Activated naive CD8-positive, alpha-beta T cell (primary cell): ENCODE measurements at regions not wholly inside any gene's neighbourhood (a gene's known extent, or its start where the extent isn't known, plus 50 kb on each side); places are given as distances from the start of the nearest gene placed in this dataset.
"Not testable (repeated sequence)": the region's sequence is repeated elsewhere in the genome, so short reads cannot be mapped to it uniquely, and the experiment has no call there.

Experiments used
- H3K27ac Mint-ChIP-seq: one replicate; pipeline ENCODE4 v1.8.0; 2021; ENCODE audit warnings: mixed read lengths
- H3K27me3 Mint-ChIP-seq: one replicate; pipeline ENCODE4 v1.8.0; 2021; ENCODE audit warnings: mixed read lengths
- H3K36me3 Mint-ChIP-seq: one replicate; pipeline ENCODE4 v1.8.0; 2021; ENCODE audit warnings: mixed read lengths
- H3K4me1 Mint-ChIP-seq: one replicate; pipeline ENCODE4 v1.8.0; 2021; ENCODE audit warnings: low read depth, mixed read lengths
- H3K4me3 Mint-ChIP-seq: one replicate; pipeline ENCODE4 v1.8.0; 2021; ENCODE audit warnings: mild to moderate bottlenecking, mixed read lengths
- H3K9me3 Mint-ChIP-seq: one replicate; pipeline ENCODE4 v1.8.0; 2021; ENCODE audit warnings: low read depth, mixed read lengths

DNA sequence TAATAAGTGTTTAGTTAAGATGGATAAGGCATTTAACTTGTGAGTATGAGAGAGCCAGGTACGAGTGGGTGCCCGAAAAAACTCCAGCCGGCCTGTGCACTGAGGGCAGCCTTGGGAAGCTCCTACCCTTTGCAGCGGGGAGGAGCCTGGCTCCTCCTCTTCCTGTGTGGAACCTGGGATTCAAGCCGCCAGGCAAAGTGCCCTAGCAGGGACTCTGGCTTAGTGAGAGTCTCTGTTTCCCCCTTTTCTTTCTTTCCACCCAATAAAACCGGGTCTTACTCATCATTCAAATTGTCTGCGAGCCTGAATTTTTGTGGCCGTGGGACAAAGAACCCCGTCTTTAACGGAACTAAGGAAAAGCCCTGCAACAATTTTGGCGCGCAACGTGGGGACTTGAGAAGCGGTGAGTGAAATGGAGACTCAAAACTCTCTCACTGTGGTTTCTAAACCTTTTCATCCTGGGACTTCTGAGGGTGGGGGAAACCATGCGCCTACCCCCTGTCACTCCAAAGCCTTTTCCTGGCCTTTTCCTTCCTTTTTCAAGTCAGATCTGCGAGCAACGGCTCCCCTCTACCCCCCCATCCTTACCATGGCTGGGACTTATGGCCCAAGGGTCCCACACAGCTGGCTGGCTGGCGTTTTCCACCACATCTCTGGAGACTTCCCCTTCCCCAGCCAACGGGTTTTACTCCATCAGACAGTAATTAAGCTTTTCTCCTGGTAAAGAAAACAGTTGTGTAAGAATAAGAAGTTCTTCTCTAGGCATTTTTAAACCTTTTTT is 535.7 kb upstream of the ACO1 start:
- Mint-ChIP-seq H3K27ac (no peak overlapping the region), H3K36me3 (peaks cover 5% of the 10 kb centered on the region), H3K27me3 (no peaks in the 10 kb centered on the region), H3K4me3 (no peak overlapping the region), H3K9me3 (no peaks in the 10 kb centered on the region), H3K4me1 (no peaks in the 10 kb centered on the region)

DNA sequence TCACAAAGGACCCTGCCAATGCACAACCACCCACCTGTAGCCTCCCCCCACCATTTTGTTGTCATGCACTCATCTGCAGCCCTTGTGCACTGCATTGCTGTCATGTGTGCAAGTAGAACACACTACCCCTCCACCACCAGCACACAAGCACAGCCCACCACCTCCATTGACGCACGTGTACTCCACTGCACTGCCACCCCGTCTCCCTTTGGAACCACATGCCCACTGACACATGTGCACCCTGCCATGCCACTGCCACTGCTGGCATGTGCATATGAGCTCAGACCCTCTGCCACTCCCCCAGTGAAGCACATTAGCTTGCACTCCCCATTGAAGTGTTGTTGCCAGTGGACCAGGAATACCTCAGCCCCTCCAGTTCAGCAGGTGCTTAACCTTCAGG is 530.3 kb upstream of the ACO1 start:
- Mint-ChIP-seq H3K27me3 (peaks cover 3% of the 10 kb centered on the region), H3K4me3 (no peak overlapping the region), H3K36me3 (peaks cover 5% of the 10 kb centered on the region), H3K4me1 (no peaks in the 10 kb centered on the region), H3K9me3 (no peaks in the 10 kb centered on the region), H3K27ac (no peak overlapping the region)

DNA sequence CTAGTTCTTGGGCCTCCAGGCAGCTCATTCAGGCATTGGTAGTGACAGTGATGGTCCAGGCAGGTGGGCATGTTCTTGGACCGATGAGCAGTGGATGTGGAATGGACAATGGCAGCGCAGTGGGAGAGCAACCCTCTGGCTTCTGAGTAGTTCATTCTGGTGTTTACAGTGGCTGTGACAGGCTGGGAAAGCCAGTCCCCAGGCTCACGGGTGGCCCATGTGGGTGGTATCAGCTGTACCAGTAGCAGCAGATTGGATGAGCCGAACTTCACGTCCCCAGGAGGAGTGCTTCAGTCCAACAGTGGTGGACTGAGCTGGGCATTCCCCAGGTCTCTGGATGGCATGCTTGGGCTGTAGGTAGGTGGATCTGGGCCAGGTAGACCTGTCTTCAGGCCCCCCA is 515.6 kb upstream of the ACO1 start:
- no peak overlapping the region for H3K27ac Mint-ChIP-seq

DNA sequence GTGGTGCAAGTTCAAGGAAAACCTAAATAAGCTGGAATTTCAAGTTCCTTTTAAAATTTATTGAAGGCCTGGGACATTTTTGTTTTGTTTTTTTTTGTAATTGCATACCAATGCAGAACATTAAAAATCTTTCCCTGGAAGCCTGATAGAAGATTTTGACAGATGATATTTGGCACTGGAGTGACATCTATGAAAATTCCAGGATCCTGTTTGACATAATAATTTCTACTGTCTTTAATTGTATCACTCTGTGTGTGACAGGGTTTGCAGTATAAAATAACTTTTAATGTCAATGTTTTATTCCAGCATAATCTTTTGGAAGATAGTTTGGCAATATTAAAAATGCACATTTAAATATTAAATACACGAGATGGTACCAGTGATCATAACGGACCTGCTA is 514.2 kb upstream of the ACO1 start:
- Mint-ChIP-seq H3K27ac (no peak overlapping the region), H3K4me1 (no peaks in the 10 kb centered on the region), H3K4me3 (no peak overlapping the region), H3K9me3 (peaks cover 7% of the 10 kb centered on the region), H3K36me3 (peaks cover 2% of the 10 kb centered on the region), H3K27me3 (peaks cover 3% of the 10 kb centered on the region)

More for the DNA sequence above, 515.6 kb upstream of the ACO1 start:
- Mint-ChIP-seq H3K9me3 (peaks cover 7% of the 10 kb centered on the region), H3K4me3 (no peak overlapping the region), H3K27me3 (peaks cover 3% of the 10 kb centered on the region), H3K36me3 (peaks cover 2% of the 10 kb centered on the region), H3K4me1 (no peaks in the 10 kb centered on the region)

DNA sequence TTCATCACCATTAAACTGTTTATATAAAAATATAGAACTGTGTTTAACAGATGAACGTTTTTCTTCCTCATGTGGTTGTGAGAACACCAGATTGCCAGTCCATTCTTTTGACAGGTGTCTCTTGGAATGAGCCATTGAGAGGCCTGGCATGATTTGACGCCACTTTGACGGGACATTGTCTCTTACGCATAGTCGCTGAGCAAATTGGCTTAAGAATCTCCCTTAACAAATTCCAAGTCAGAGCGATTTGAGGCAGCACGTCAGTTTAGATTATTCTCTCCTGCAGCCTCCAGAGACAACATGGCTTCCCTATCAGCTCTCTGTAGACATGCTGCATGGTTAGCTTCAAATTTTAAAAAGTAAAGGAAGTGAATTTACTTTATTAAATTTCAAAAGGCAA is 510.7 kb upstream of the ACO1 start:
- no peak overlapping the region for H3K27ac Mint-ChIP-seq
- no peaks in the 10 kb centered on the region for H3K4me1 Mint-ChIP-seq
- H3K36me3 Mint-ChIP-seq: peaks cover 2% of the 10 kb centered on the region
- no peaks in the 10 kb centered on the region for H3K9me3 Mint-ChIP-seq
- no peak overlapping the region for H3K4me3 Mint-ChIP-seq
- peaks cover 3% of the 10 kb centered on the region for H3K27me3 Mint-ChIP-seq

DNA sequence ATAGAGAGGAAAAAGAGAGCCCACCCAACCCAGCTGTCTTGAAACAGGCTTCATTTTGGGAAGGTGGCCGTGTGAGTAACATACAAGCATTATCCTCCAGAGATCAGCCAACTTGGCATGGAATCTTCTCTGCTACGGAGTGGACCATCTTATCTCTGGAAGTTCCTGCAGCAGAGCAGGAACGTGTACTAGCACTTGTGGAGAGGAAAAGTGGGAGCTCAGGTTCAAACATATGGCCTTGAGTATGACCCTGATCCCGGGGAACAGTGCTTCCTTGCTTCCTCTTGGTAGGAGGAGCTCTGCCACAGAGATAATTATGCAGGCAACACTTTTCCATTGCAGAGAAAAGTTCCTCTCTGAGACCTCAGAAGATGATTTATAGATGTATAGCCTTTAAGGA is 490.4 kb upstream of the ACO1 start:
- no peak overlapping the region for H3K27ac Mint-ChIP-seq
- H3K36me3 Mint-ChIP-seq: no peaks in the 10 kb centered on the region
- H3K4me3 Mint-ChIP-seq: no peak overlapping the region
- H3K9me3 Mint-ChIP-seq: no peaks in the 10 kb centered on the region
- no peaks in the 10 kb centered on the region for H3K27me3 Mint-ChIP-seq
- H3K4me1 Mint-ChIP-seq: no peaks in the 10 kb centered on the region

DNA sequence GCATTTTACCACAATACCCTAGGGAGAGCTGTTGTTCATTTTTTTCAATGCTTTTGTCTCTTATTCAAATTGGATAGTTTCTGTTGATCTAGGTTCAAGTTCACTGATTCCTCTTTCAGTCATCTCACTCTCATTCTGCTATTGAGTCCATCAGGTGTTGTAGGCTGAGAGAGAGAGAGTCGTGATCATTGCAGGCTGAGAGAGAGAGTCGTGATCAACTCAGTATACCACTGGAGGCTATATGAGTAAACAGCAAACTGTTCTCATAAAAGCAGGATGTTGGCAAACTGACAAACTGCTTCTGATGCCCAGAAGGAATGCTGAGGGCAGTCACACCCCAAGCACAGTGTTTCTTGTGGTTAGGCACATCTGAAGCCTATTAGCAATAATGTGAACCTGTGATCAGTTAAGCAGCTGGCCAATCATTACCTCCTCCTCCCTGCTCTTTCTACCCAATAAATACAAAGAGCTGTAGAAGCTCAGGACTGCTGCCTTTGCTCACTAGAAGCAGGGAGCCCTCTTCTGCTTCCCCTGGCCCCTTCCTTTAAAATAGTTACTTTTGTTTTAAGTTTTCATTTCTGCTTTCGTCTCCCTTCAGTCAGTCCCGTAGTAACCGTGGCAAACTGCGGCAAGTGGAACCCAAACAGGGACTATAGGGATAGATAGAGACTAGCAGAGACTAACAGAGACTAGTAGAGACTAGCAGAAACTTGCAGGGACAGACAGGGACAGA is 476.1 kb upstream of the ACO1 start:
- Mint-ChIP-seq H3K4me1 (no peaks in the 10 kb centered on the region), H3K36me3 (no peaks in the 10 kb centered on the region), H3K4me3 (no peak overlapping the region), H3K27me3 (no peaks in the 10 kb centered on the region), H3K9me3 (no peaks in the 10 kb centered on the region), H3K27ac (no peak overlapping the region)

DNA sequence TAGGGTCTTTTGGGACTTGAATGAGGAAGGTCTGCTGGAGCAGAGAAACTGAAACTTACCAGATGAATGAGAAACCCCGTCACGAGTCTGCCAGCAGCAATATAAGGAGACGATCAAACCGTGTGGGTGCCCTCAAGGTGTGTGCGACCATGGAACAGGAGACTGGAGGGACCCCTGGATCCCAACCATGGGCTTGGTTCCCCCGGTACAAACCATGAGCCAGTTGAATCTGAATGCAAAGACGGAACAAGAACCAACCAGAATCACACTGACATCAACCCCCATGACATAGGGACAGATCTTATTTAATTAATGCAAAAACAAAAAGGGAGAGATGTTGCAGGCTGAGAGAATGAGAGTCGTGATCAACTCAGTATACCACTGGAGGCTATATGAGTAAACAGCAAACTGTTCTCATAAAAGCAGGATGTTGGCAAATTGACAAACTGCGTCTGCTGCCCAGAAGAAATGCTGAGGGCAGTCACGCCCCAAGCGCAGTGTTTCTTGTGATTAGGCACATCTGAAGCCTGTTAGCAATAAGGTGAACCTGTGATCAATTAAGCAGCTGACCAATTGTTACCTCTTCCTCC is 475.5 kb upstream of the ACO1 start:
- Mint-ChIP-seq H3K4me1 (no peaks in the 10 kb centered on the region), H3K27ac (no peak overlapping the region), H3K9me3 (no peaks in the 10 kb centered on the region), H3K36me3 (no peaks in the 10 kb centered on the region), H3K27me3 (no peaks in the 10 kb centered on the region), H3K4me3 (no peak overlapping the region)

DNA sequence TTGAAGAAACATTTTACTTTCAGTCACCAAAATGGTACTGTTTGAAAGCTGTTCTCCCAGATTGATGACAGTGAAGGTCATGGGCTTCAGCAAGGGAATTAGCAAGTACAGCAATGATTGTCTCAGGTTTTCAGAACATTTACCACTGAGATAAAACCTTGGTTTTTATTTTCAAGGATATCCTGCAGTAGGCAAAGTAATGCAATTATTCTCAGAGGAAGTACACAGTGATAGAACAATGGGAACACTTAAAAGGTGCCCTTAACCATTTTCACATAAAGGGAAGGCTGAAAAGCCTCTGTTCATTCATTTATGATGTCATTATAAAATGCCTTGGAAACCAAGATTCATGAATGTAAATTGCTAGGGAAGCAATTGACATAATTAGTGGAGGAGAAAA is 471.8 kb upstream of the ACO1 start:
- no peak overlapping the region for H3K4me3 Mint-ChIP-seq
- H3K9me3 Mint-ChIP-seq: no peaks in the 10 kb centered on the region
- no peak overlapping the region for H3K27ac Mint-ChIP-seq
- no peaks in the 10 kb centered on the region for H3K27me3 Mint-ChIP-seq
- no peaks in the 10 kb centered on the region for H3K4me1 Mint-ChIP-seq
- H3K36me3 Mint-ChIP-seq: no peaks in the 10 kb centered on the region

DNA sequence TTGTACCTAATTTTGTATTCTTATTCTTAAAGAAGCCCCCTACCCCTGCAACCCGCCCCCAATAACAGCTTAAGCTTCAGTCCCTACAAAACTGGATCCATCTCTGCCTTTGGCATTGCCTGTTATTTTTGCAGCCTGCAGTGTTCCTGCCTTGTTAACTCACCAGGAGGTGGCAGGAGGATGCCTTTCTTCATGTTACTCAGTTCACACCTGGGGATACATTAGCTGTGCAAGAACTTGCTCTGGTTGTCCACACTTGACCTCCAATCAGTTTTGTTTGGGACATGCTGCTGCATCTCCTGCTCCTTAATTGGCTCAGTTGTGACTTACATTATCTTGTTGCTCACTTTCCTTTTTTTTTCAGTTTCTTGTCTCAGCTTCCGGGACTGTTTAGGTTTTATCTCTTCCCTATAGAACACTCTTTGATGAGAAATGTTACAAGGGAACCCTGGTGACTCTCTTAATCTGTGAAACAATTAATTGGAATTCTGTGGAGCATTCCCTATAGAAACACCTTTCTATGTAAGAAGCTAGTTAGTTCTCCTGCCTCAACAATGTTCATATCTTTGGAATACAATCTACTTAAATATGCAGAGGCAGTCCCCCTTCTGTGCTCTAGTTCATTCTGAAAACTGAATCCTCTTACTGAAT is 467.7 kb upstream of the ACO1 start:
- no peak overlapping the region for H3K4me3 Mint-ChIP-seq
- H3K27me3 Mint-ChIP-seq: no peaks in the 10 kb centered on the region
- no peaks in the 10 kb centered on the region for H3K36me3 Mint-ChIP-seq
- no peaks in the 10 kb centered on the region for H3K9me3 Mint-ChIP-seq
- H3K4me1 Mint-ChIP-seq: no peaks in the 10 kb centered on the region
- no peak overlapping the region for H3K27ac Mint-ChIP-seq

DNA sequence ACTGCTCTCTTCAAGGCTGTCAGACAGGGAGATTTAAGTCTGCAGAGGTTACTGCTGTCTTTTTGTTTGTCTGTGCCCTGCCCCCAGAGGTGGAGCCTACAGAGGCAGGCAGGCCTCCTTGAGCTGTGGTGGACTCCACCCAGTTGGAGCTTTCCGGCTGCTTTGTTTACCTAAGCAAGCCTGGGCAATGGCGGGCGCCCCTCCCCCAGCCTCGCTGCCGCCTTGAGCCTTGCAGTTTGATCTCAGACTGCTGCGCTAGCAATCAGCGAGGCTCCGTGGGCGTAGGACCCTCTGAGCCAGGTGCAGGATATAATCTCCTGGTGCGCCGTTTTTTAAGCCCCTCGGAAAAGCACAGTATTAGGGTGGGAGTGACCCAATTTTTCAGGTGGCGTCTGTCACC is 446.7 kb upstream of the ACO1 start:
- not testable (repeated sequence) for H3K4me3 Mint-ChIP-seq, H3K36me3 Mint-ChIP-seq, H3K27me3 Mint-ChIP-seq, H3K4me1 Mint-ChIP-seq, H3K9me3 Mint-ChIP-seq, H3K27ac Mint-ChIP-seq

DNA sequence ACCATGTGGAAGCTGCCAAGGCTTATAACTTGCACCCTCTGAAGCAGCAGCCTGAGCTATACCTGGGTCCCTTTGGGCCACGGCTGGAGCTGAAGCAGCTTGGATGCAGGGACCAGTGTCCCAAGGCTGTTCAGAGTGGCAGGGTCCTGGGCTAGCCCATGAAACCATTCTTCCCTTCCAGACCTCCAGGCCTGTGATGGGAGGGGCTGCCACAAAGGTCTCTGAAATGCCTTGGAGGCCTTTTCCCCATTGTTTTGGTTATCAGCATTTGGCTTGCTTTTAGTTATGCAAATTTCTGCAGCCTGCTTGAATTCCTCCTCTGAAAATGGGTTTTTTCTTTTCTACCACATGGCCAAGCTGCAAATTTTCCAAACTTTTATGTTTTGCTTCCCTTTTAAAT is 433.7 kb upstream of the ACO1 start:
- H3K27me3 Mint-ChIP-seq: no peaks in the 10 kb centered on the region
- no peaks in the 10 kb centered on the region for H3K36me3 Mint-ChIP-seq
- H3K4me1 Mint-ChIP-seq: no peaks in the 10 kb centered on the region
- H3K9me3 Mint-ChIP-seq: no peaks in the 10 kb centered on the region
- no peak overlapping the region for H3K27ac Mint-ChIP-seq
- no peak overlapping the region for H3K4me3 Mint-ChIP-seq

DNA sequence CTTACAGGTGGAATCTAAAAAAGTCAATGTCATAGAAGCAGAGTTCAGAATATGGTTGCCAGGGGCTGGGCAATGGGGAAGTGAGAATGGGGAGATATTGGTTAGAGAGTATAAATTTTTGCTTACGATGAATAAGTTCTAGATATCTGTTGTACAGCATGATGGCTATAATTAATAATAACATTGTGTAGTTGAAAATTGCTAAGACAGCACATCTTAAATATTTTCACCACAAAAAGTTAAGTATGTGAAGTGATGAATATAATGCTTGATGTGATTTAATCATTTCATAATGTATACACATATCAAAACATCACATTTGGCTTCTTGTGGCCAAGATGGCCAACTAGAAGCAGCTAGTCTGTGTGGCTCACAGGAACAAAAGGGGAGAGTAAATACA is 425.9 kb upstream of the ACO1 start:
- no peaks in the 10 kb centered on the region for H3K36me3 Mint-ChIP-seq
- H3K27ac Mint-ChIP-seq: no peak overlapping the region
- no peaks in the 10 kb centered on the region for H3K27me3 Mint-ChIP-seq
- no peak overlapping the region for H3K4me3 Mint-ChIP-seq
- peaks cover 23% of the 10 kb centered on the region for H3K9me3 Mint-ChIP-seq
- no peaks in the 10 kb centered on the region for H3K4me1 Mint-ChIP-seq

DNA sequence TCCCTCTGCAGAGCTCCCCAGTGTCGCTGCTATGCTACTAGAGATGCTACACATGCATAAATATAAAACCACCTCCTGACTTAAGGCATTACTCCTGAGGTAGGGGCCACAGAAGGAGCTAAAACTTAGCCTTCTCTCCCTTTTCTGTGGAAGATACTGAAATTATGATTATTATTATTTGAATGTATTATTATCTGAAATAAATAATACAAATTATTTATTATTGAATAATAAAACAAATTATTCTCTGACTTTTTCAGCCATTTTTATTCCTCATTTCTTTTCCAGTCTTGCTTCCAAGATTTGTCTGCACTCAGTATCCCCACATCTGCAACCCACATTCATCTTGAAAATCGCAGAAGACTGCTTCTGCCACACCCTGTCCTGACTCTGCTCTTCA is 414.9 kb upstream of the ACO1 start:
- no peaks in the 10 kb centered on the region for H3K9me3 Mint-ChIP-seq
- H3K36me3 Mint-ChIP-seq: no peaks in the 10 kb centered on the region
- H3K4me3 Mint-ChIP-seq: no peak overlapping the region
- H3K27me3 Mint-ChIP-seq: no peaks in the 10 kb centered on the region
- no peaks in the 10 kb centered on the region for H3K4me1 Mint-ChIP-seq
- no peak overlapping the region for H3K27ac Mint-ChIP-seq

DNA sequence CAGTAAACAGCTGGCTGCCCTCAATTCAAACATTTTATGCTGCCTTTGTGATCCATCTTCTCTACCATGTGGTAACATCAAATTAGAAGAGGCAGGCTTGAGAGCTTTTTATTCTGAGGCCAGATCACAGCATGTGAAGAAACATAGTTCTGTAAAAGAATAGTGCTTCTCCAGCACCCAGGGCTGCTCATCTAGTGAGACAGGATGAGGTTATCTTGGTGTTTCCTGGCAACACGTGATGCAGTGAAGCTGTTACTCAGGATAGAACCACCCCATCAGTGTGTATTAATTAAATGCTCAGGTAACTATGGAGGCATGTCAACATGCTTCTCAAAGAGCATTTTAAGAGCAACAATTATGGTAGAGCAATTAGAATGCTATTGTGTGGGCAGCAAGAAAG is 400.5 kb upstream of the ACO1 start:
- Mint-ChIP-seq H3K4me1 (no peaks in the 10 kb centered on the region), H3K27me3 (peaks cover 2% of the 10 kb centered on the region), H3K9me3 (peaks cover 14% of the 10 kb centered on the region), H3K4me3 (no peak overlapping the region), H3K27ac (no peak overlapping the region), H3K36me3 (peaks cover 2% of the 10 kb centered on the region)
